ENCODE measurements at regions not wholly inside any gene's neighbourhood (a gene's known extent, or its start where the extent isn't known, plus 50 kb on each side); places are given as distances from the start of the nearest gene placed in this dataset.

- Mint-ChIP-seq H3K4me1 (no peaks in the 10 kb centered on the region), H3K27ac (no peak overlapping the region), H3K36me3 (no peaks in the 10 kb centered on the region), H3K4me3 (no peak overlapping the region), H3K9me3 (peaks cover 0 to 3% of the 10 kb centered on the region in 2 donors), H3K27me3 (peaks cover 4 to 12% of the 10 kb centered on the region in 2 donors)
- DNase-seq (no peak), ATAC-seq (replicated peaks) (no peak)
Measured at GRCh38 chr17:13329421-13329820, 272.3 kb downstream of the HS3ST3A1 start.

- no peaks in the 10 kb centered on the region for H3K27me3 Mint-ChIP-seq
- no peaks in the 10 kb centered on the region for H3K4me1 Mint-ChIP-seq
- H3K9me3 Mint-ChIP-seq = no peaks in the 10 kb centered on the region
- ATAC-seq (replicated peaks) (no peak), DNase-seq (no peak)
- H3K36me3 Mint-ChIP-seq = no peaks in the 10 kb centered on the region
- no peak overlapping the region for H3K27ac Mint-ChIP-seq
- H3K4me3 Mint-ChIP-seq = no peak overlapping the region
Measured at GRCh38 chr17:13323990-13324389, 277.7 kb downstream of the HS3ST3A1 start.

DNA sequence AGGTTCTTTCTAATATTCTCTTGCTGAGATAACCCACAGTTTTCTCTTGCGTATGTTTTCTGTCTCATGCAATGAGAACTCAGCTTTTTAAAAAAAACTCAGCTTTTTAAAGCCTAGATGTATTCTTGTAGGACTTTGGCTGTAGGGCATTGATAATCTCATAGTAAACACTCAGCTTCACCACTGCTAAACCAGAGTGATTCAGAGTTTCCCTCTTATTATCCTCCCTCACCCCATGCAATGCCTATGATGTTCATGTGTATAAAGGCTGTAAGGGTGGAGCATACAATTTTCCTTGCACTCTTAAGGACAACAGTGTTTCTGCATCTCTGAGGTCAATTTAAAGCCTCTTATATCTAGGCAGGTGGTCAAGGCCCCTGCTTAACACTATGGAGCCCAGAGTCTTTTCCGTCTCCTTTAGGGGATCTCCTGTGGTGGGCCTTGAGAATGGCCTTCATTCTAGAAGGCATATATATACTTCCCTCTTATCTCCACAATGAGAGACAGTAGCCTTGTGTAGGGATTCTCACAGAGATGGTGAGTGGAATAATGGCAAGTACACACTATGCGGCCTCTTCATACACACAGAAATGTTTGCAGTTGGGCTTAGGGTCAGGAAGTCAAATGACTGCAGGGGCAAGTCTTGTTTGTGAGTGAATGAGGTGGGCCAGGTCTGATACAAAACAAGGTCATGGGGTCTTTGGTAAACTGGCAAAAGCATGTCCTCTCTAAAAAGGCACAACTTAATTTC, 279.6 kb downstream of the HS3ST3A1 start:
- no peaks in the 10 kb centered on the region for H3K27me3 Mint-ChIP-seq
- no peak overlapping the region for H3K4me3 Mint-ChIP-seq
- H3K4me1 Mint-ChIP-seq = no peaks in the 10 kb centered on the region
- H3K36me3 Mint-ChIP-seq = no peaks in the 10 kb centered on the region
- ATAC-seq (replicated peaks) (no peak), DNase-seq (no peak)
- H3K27ac Mint-ChIP-seq = no peak overlapping the region
- H3K9me3 Mint-ChIP-seq = no peaks in the 10 kb centered on the region

- no peak overlapping the region for H3K27ac Mint-ChIP-seq
- no peak for ATAC-seq (replicated peaks)
- H3K36me3 Mint-ChIP-seq = no peaks in the 10 kb centered on the region
- H3K4me3 Mint-ChIP-seq = no peak overlapping the region
- H3K27me3 Mint-ChIP-seq = no peaks in the 10 kb centered on the region
- no peaks in the 10 kb centered on the region for H3K9me3 Mint-ChIP-seq
- DNase-seq = no peak
- H3K4me1 Mint-ChIP-seq = no peaks in the 10 kb centered on the region
Measured at GRCh38 chr17:13320046-13320785, 281.5 kb downstream of the HS3ST3A1 start.

DNA sequence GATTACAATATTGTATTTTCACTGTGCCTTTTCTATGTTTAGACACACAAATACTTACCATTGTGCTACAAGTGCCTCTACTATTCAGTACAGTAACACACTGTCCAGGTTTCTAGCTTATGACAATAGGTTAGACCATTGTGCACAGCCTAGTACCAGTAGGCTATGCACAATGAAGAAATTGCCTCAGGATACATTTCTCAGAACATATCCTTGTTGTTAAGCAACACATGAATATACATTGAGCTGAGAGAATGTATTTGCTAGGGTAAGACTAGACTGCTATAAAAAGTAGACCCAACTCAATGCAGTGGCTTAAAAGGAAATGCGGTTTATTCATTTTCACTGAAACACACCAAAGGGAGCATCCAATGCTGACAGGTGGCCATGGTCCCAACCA, 285.1 kb downstream of the HS3ST3A1 start:
- Mint-ChIP-seq H3K27ac (no peak overlapping the region), H3K9me3 (no peaks in the 10 kb centered on the region), H3K4me3 (no peak overlapping the region), H3K36me3 (no peaks in the 10 kb centered on the region), H3K27me3 (no peaks in the 10 kb centered on the region), H3K4me1 (no peaks in the 10 kb centered on the region)
- no peak for ATAC-seq (replicated peaks)
- DNase-seq = no peak

DNA sequence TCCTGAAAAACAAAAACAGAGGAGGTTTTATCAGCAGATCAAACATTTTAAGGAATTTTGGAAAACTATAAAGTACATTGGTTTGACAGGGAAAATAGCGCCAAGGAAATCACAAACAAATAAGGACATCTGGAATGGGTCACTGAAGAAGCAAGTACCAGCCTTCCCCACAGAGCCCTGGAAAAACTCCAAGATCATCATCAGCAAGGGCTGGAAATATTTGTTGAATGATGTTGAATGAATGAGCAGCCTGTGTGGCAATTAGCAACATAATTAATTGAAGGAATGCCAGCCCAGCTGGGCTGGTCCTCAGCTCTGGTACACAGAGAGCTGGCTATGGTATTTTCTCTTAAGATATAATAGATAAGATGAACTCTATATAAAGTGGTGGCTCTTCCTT, 290.4 kb downstream of the HS3ST3A1 start:
- Mint-ChIP-seq H3K36me3 (no peaks in the 10 kb centered on the region), H3K27me3 (no peaks in the 10 kb centered on the region), H3K27ac (no peak overlapping the region), H3K4me3 (no peak overlapping the region), H3K4me1 (no peaks in the 10 kb centered on the region), H3K9me3 (peaks cover 6 to 9% of the 10 kb centered on the region in 2 donors)
- no peak for DNase-seq
- no peak for ATAC-seq (replicated peaks)

DNA sequence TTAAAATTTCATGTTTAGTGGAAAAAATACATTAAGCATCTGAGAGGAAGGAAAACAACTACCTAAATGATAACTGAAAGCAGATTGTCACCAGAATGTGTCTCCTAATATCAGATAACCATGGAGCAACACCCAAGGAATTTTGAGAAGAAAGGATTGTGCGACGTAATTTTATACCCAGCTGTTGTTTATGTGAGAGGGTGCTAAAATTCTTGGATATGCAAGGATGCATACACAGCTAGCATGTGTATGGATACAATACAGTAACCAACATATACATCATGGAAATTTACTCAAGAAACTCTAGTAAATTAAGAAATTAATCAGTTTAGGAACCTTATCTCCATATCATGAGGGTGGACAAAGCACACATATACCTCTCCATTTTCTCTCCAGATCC, 290.9 kb downstream of the HS3ST3A1 start:
- Mint-ChIP-seq H3K27me3 (no peaks in the 10 kb centered on the region), H3K4me3 (no peak overlapping the region), H3K9me3 (peaks cover 6 to 9% of the 10 kb centered on the region in 2 donors), H3K36me3 (no peaks in the 10 kb centered on the region), H3K4me1 (no peaks in the 10 kb centered on the region), H3K27ac (no peak overlapping the region)
- ATAC-seq (replicated peaks) (no peak), DNase-seq (no peak)

GRCh38 chr17:13306310-13306962, 288.6 kb upstream of the ELAC2 start:
- ATAC-seq (replicated peaks) (no peak), DNase-seq (no peak)
- peaks cover 6 to 9% of the 10 kb centered on the region in 2 donors for H3K9me3 Mint-ChIP-seq
- H3K4me1 Mint-ChIP-seq = no peaks in the 10 kb centered on the region
- peaks cover 0 to 6% of the 10 kb centered on the region in 2 donors for H3K27me3 Mint-ChIP-seq
- no peak overlapping the region for H3K27ac Mint-ChIP-seq
- H3K36me3 Mint-ChIP-seq = no peaks in the 10 kb centered on the region
- no peak overlapping the region for H3K4me3 Mint-ChIP-seq

DNA sequence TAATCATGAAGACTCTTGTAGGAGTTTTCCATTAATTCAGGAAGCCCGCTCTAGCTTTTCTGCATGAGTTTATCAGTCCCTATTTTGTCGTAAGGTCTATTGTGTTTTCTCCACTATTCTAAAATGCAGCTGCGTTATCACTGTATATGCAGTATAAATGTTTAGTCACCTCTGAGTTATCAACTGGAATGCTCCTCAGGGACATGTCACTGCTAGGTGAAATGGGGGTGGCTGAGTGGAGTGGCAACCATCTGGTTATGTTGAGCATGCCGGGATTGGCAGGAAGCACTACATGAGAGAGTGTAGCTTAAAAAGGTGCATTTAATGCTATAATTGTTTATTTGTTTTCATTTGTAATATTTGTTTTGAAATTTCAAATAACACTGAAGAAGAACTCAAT, 285.2 kb upstream of the ELAC2 start:
- Mint-ChIP-seq H3K36me3 (no peaks in the 10 kb centered on the region), H3K27me3 (peaks cover 3 to 6% of the 10 kb centered on the region in 2 donors), H3K27ac (no peak overlapping the region), H3K4me1 (no peaks in the 10 kb centered on the region), H3K4me3 (no peak overlapping the region), H3K9me3 (peaks cover 0 to 2% of the 10 kb centered on the region in 2 donors)
- ATAC-seq (replicated peaks) (no peak), DNase-seq (no peak)

GRCh38 chr17:13302419-13302818, 284.6 kb upstream of the ELAC2 start:
- Mint-ChIP-seq H3K4me3 (no peak overlapping the region), H3K27me3 (peaks cover 3 to 6% of the 10 kb centered on the region in 2 donors), H3K4me1 (no peaks in the 10 kb centered on the region), H3K27ac (no peak overlapping the region), H3K9me3 (no peaks in the 10 kb centered on the region), H3K36me3 (no peaks in the 10 kb centered on the region)
- ATAC-seq (replicated peaks) (no peak), DNase-seq (no peak)

GRCh38 chr17:13297183-13297582, 279.4 kb upstream of the ELAC2 start:
- H3K4me1 Mint-ChIP-seq = no peaks in the 10 kb centered on the region
- no peaks in the 10 kb centered on the region for H3K36me3 Mint-ChIP-seq
- DNase-seq = no peak
- ATAC-seq (replicated peaks) = no peak
- H3K4me3 Mint-ChIP-seq = no peak overlapping the region
- H3K27ac Mint-ChIP-seq = no peak overlapping the region
- H3K9me3 Mint-ChIP-seq = peaks cover 0 to 3% of the 10 kb centered on the region in 2 donors
- peaks cover 0 to 3% of the 10 kb centered on the region in 2 donors for H3K27me3 Mint-ChIP-seq

- no peaks in the 10 kb centered on the region for H3K27me3 Mint-ChIP-seq
- no peak overlapping the region for H3K4me3 Mint-ChIP-seq
- DNase-seq (no peak), ATAC-seq (replicated peaks) (no peak)
- no peaks in the 10 kb centered on the region for H3K36me3 Mint-ChIP-seq
- no peaks in the 10 kb centered on the region for H3K4me1 Mint-ChIP-seq
- no peak overlapping the region for H3K27ac Mint-ChIP-seq
- peaks cover 0 to 3% of the 10 kb centered on the region in 2 donors for H3K9me3 Mint-ChIP-seq
Measured at GRCh38 chr17:13293421-13293820, 275.6 kb upstream of the ELAC2 start.

DNA sequence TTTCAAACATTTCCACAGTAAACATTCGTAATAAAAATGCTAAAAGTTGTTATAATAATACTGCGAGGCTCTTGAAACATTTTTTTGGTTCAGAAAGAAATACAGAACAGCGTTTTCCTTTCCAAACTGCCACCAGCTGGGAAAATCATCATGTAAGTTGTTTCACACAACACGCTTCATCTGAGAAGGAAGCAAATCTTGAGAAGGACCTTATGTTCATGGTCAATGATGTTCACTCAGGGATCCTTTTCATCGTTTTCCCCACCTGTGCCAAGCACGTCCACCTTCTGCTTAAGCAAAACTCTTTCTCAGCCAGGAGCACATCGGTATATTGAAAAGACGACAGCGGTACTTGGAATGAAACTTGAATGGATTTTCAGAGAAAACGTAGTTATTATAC, 274.5 kb upstream of the ELAC2 start:
- peaks cover 0 to 5% of the 10 kb centered on the region in 2 donors for H3K9me3 Mint-ChIP-seq
- H3K4me1 Mint-ChIP-seq = no peaks in the 10 kb centered on the region
- no peak overlapping the region for H3K4me3 Mint-ChIP-seq
- no peaks in the 10 kb centered on the region for H3K36me3 Mint-ChIP-seq
- H3K27ac Mint-ChIP-seq = no peak overlapping the region
- DNase-seq (no peak), ATAC-seq (replicated peaks) (no peak)
- no peaks in the 10 kb centered on the region for H3K27me3 Mint-ChIP-seq

GRCh38 chr17:13288248-13288647, 270.4 kb upstream of the ELAC2 start:
- Mint-ChIP-seq H3K27me3 (no peaks in the 10 kb centered on the region), H3K36me3 (no peaks in the 10 kb centered on the region), H3K27ac (no peak overlapping the region), H3K4me1 (no peaks in the 10 kb centered on the region), H3K4me3 (no peak overlapping the region), H3K9me3 (peaks cover 0 to 1% of the 10 kb centered on the region in 2 donors)
- DNase-seq (no peak), ATAC-seq (replicated peaks) (no peak)

- Mint-ChIP-seq H3K27me3 (no peaks in the 10 kb centered on the region), H3K9me3 (peaks cover 0 to 1% of the 10 kb centered on the region in 2 donors), H3K4me1 (no peaks in the 10 kb centered on the region), H3K27ac (no peak overlapping the region), H3K4me3 (no peak overlapping the region), H3K36me3 (no peaks in the 10 kb centered on the region)
- ATAC-seq (replicated peaks) (no peak), DNase-seq (no peak)
Measured at GRCh38 chr17:13287226-13287625, 269.4 kb upstream of the ELAC2 start.

Measured in stimulated activated naive B cell treated with anti-CD40 and anti-IgM and Interleukin-4, amounts not matched to agents 10 μg/mL and 1 μg/mL and 100 μg/mL, for 72 hours (primary cell).